WTC11 (cell line): ENCODE measurements at regions not wholly inside any gene's neighbourhood (a gene's known extent, or its start where the extent isn't known, plus 50 kb on each side); places are given as distances from the start of the nearest gene placed in this dataset.

Source experiments
- ATAC-seq: fragments of 200-7000 bp; cut with Tn5 transposase; 2 replicates; pipeline ENCODE4 v1.10.0; 2021; ENCODE audit warnings: mild to moderate bottlenecking, moderate library complexity
- CTCF ChIA-PET: fragments of 300-600 bp; sonication (Branson Sonifier 250); formaldehyde crosslinking; loops from one replicate; lab custom pipeline; 2021; ENCODE audit warnings: antibody characterized with exemption; lab: Charles Lee
- POLR2A ChIA-PET: fragments of 350-600 bp; sonication (Branson Sonifier 250); formaldehyde crosslinking; loops from one replicate; lab custom pipeline; 2021; ENCODE audit warnings: antibody characterized with exemption; lab: Charles Lee
- DNase-seq: peaks from one replicate; pipeline ENCODE4 v3.0.0; 2021; ENCODE audit warnings: low spot score
- H3K27ac Mint-ChIP-seq: 2 replicates; pipeline ENCODE4 v1.8.0; 2021; ENCODE audit warnings: mixed read lengths
- H3K27me3 Mint-ChIP-seq: 2 replicates; pipeline ENCODE4 v1.8.0; 2021; ENCODE audit warnings: low read depth, mild to moderate bottlenecking, moderate library complexity, mixed read lengths
- H3K36me3 Mint-ChIP-seq: 2 replicates; pipeline ENCODE4 v1.8.0; 2021; ENCODE audit warnings: mixed read lengths
- H3K4me1 Mint-ChIP-seq: 2 replicates; pipeline ENCODE4 v1.8.0; 2022; ENCODE audit warnings: mixed read lengths
- H3K4me3 Mint-ChIP-seq: 2 replicates; pipeline ENCODE4 v1.8.0; 2021; ENCODE audit warnings: mild to moderate bottlenecking, moderate library complexity, mixed read lengths
- H3K9me3 Mint-ChIP-seq: 2 replicates; pipeline ENCODE4 v1.8.0; 2021; ENCODE audit warnings: mixed read lengths
- ATF1 ChIP-seq: sonication (generic); formaldehyde crosslinking; IDR thresholded peaks from 2 replicates; pipeline ENCODE4 v1.8.1; 2023; ENCODE audit warnings: mild to moderate bottlenecking, moderate library complexity, missing genetic modification reagents
- ATF6 ChIP-seq: sonication (generic); formaldehyde crosslinking; IDR thresholded peaks from 2 replicates; pipeline ENCODE4 v1.8.1; 2023; ENCODE audit warnings: mild to moderate bottlenecking, missing genetic modification reagents
- CBFB ChIP-seq: sonication (generic); formaldehyde crosslinking; IDR thresholded peaks from 2 replicates; pipeline ENCODE4 v1.8.1; 2022; ENCODE audit warnings: mild to moderate bottlenecking, low read depth, missing genetic modification reagents
- CREB1 ChIP-seq: sonication (generic); formaldehyde crosslinking; IDR thresholded peaks from 2 replicates; pipeline ENCODE4 v1.8.0; 2023; ENCODE audit warnings: mild to moderate bottlenecking, missing genetic modification reagents
- E2F4 ChIP-seq: sonication (generic); formaldehyde crosslinking; IDR thresholded peaks from 2 replicates; pipeline ENCODE4 v1.8.1; 2022; ENCODE audit warnings: low read depth, mild to moderate bottlenecking, moderate library complexity, missing genetic modification reagents, borderline replicate concordance
- ELF4 ChIP-seq: sonication (generic); formaldehyde crosslinking; IDR thresholded peaks from 2 replicates; pipeline ENCODE4 v1.8.1; 2022; ENCODE audit warnings: low read depth, mild to moderate bottlenecking, moderate library complexity, missing genetic modification reagents
- HMGA2 ChIP-seq: fragments of 250-450 bp; sonication (Bioruptor Pico); IDR thresholded peaks from 2 replicates; pipeline ENCODE4 v1.4.0; 2021; ENCODE audit warnings: mild to moderate bottlenecking, moderate library complexity
- HMGXB4 ChIP-seq: sonication (generic); formaldehyde crosslinking; IDR thresholded peaks from 2 replicates; pipeline ENCODE4 v1.8.1; 2023; ENCODE audit warnings: mild to moderate bottlenecking, moderate library complexity, missing genetic modification reagents
- JUN ChIP-seq: sonication (generic); formaldehyde crosslinking; IDR thresholded peaks from 2 replicates; pipeline ENCODE4 v1.8.0; 2023; ENCODE audit warnings: mild to moderate bottlenecking, missing genetic modification reagents
- MAX ChIP-seq: sonication (generic); formaldehyde crosslinking; IDR thresholded peaks from 2 replicates; pipeline ENCODE4 v1.8.0; 2022; ENCODE audit warnings: mild to moderate bottlenecking, missing genetic modification reagents
- NR3C1 ChIP-seq: sonication (generic); formaldehyde crosslinking; conservative IDR thresholded peaks from 2 replicates; pipeline ENCODE4 v1.8.1; 2023; ENCODE audit warnings: low read depth, mild to moderate bottlenecking, missing genetic modification reagents
- ZNF138 ChIP-seq: sonication (generic); formaldehyde crosslinking; conservative IDR thresholded peaks from 2 replicates; pipeline ENCODE4 v1.8.1; 2022; ENCODE audit warnings: mild to moderate bottlenecking, moderate library complexity, missing genetic modification reagents
- ZNF219 ChIP-seq: sonication (generic); formaldehyde crosslinking; IDR thresholded peaks from 2 replicates; pipeline ENCODE4 v1.8.0; 2023; ENCODE audit warnings: missing genetic modification reagents, mild to moderate bottlenecking, borderline replicate concordance
- ZNF263 ChIP-seq: sonication (generic); formaldehyde crosslinking; IDR thresholded peaks from 2 replicates; pipeline ENCODE4 v1.8.1; 2022; ENCODE audit warnings: low read depth, mild to moderate bottlenecking, moderate library complexity, missing genetic modification reagents
- ZNF317 ChIP-seq: sonication (generic); formaldehyde crosslinking; IDR thresholded peaks from 2 replicates; pipeline ENCODE4 v1.8.1; 2023; ENCODE audit warnings: low read depth, mild to moderate bottlenecking, moderate library complexity, missing genetic modification reagents, borderline replicate concordance
- TF ChIP-seq, protein P1 (sequence below): sonication (generic); formaldehyde crosslinking; IDR thresholded peaks from 2 replicates; pipeline ENCODE4 v1.8.1; 2022; ENCODE audit warnings: mild to moderate bottlenecking, moderate library complexity, missing genetic modification reagents
- TF ChIP-seq, protein P2 (sequence below): sonication (generic); formaldehyde crosslinking; IDR thresholded peaks from 2 replicates; pipeline ENCODE4 v1.8.0; 2022; ENCODE audit warnings: mild to moderate bottlenecking, missing genetic modification reagents
- TF ChIP-seq, protein P3 (sequence below): sonication (generic); formaldehyde crosslinking; IDR thresholded peaks from 2 replicates; pipeline ENCODE4 v1.8.1; 2023; ENCODE audit warnings: mild to moderate bottlenecking, missing genetic modification reagents, moderate library complexity

DNA sequence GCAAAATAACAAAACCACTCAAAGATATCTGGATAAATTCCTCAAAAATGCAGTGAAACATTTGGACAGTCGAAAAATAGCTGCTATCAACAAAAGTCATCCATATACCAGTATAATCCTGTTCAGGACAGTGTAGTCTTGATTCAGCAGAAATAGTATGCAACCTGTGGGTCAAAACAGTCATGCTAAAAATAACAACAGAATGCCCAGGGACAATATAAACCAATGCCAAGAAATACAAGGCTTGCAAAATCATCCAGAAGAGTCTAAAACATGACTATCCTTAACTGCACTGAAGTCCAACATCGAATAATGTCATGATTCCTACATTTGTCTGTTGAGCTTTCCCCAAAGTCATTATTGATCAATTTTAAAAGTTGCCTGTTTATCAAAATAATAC, 425.9 kb downstream of the FSCB start:
- Mint-ChIP-seq H3K27me3 (no peaks in the 10 kb centered on the region), H3K9me3 (peaks cover 15% of the 10 kb centered on the region), H3K36me3 (no peaks in the 10 kb centered on the region), H3K4me3 (no peak overlapping the region), H3K4me1 (no peaks in the 10 kb centered on the region), H3K27ac (no peak overlapping the region)
- no peak for TF ChIP-seq ELF4 (CRISPR knock-in tag)
- ATAC-seq (no peak), DNase-seq (no peak)
- ChIA-PET CTCF (no interaction called here), POLR2A (no interaction called here)

- Mint-ChIP-seq H3K9me3 (peaks cover 8% of the 10 kb centered on the region), H3K27me3 (no peaks in the 10 kb centered on the region), H3K27ac (no peak overlapping the region), H3K36me3 (no peaks in the 10 kb centered on the region), H3K4me1 (peaks cover 6% of the 10 kb centered on the region; the same call in 1 of the 2 replicates), H3K4me3 (no peak overlapping the region)
- TF ChIP-seq, protein P1, sequence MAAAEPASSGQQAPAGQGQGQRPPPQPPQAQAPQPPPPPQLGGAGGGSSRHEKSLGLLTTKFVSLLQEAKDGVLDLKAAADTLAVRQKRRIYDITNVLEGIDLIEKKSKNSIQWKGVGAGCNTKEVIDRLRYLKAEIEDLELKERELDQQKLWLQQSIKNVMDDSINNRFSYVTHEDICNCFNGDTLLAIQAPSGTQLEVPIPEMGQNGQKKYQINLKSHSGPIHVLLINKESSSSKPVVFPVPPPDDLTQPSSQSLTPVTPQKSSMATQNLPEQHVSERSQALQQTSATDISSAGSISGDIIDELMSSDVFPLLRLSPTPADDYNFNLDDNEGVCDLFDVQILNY (CRISPR knock-in tag), result no peak
- TF ChIP-seq MAX (CRISPR knock-in tag), result no peak
- ATAC-seq (no peak), DNase-seq (no peak)
- POLR2A ChIA-PET, result no interaction called here
- CTCF ChIA-PET, result no interaction called here
These were observed 437.0 kb downstream of the FSCB start for GRCh38 chr14:44070046-44070445.

- no peak overlapping the region for H3K27ac Mint-ChIP-seq
- ATAC-seq, result no peak
- CTCF ChIA-PET, result no interaction called here
These were observed 453.7 kb downstream of the FSCB start for GRCh38 chr14:44053422-44053821.

More at GRCh38 chr14:44053422-44053821, 453.7 kb downstream of the FSCB start:
- H3K4me1 Mint-ChIP-seq, result peaks cover 6% of the 10 kb centered on the region; the same call in 1 of the 2 replicates
- POLR2A ChIA-PET, result no interaction called here
- TF ChIP-seq ZNF219 (CRISPR knock-in tag) (no peak), MAX (CRISPR knock-in tag) (no peak), ZNF317 (CRISPR knock-in tag) (no peak), ZNF263 (CRISPR knock-in tag) (no peak), JUN (CRISPR knock-in tag) (no peak), CBFB (CRISPR knock-in tag) (no peak), ATF6 (no peak), ZNF138 (CRISPR knock-in tag) (no peak), ELF4 (CRISPR knock-in tag) (no peak), CREB1 (CRISPR knock-in tag) (no peak), E2F4 (CRISPR knock-in tag) (no peak), HMGA2 (no peak), ATF1 (CRISPR knock-in tag) (no peak), HMGXB4 (CRISPR knock-in tag) (no peak), NR3C1 (no peak)
- TF ChIP-seq, protein P2, sequence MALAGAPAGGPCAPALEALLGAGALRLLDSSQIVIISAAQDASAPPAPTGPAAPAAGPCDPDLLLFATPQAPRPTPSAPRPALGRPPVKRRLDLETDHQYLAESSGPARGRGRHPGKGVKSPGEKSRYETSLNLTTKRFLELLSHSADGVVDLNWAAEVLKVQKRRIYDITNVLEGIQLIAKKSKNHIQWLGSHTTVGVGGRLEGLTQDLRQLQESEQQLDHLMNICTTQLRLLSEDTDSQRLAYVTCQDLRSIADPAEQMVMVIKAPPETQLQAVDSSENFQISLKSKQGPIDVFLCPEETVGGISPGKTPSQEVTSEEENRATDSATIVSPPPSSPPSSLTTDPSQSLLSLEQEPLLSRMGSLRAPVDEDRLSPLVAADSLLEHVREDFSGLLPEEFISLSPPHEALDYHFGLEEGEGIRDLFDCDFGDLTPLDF (CRISPR knock-in tag), result no peak
- TF ChIP-seq, protein P3, sequence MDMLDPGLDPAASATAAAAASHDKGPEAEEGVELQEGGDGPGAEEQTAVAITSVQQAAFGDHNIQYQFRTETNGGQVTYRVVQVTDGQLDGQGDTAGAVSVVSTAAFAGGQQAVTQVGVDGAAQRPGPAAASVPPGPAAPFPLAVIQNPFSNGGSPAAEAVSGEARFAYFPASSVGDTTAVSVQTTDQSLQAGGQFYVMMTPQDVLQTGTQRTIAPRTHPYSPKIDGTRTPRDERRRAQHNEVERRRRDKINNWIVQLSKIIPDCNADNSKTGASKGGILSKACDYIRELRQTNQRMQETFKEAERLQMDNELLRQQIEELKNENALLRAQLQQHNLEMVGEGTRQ (CRISPR knock-in tag), result no peak
- no peaks in the 10 kb centered on the region for H3K36me3 Mint-ChIP-seq
- DNase-seq, result no peak
- H3K9me3 Mint-ChIP-seq, result no peaks in the 10 kb centered on the region
- no peaks in the 10 kb centered on the region for H3K27me3 Mint-ChIP-seq
- H3K4me3 Mint-ChIP-seq, result no peak overlapping the region
